NCI-H1436 treated with DMSO at 0.1 percent for 48 hours (cell line): ENCODE measurements at regions not wholly inside any gene's neighbourhood (a gene's known extent, or its start where the extent isn't known, plus 50 kb on each side); places are given as distances from the start of the nearest gene placed in this dataset.

ENCODE experiments used
- DNase-seq: peaks from one replicate; lab custom pipeline; 2025; lab: John Stamatoyannopoulos, UW

DNA sequence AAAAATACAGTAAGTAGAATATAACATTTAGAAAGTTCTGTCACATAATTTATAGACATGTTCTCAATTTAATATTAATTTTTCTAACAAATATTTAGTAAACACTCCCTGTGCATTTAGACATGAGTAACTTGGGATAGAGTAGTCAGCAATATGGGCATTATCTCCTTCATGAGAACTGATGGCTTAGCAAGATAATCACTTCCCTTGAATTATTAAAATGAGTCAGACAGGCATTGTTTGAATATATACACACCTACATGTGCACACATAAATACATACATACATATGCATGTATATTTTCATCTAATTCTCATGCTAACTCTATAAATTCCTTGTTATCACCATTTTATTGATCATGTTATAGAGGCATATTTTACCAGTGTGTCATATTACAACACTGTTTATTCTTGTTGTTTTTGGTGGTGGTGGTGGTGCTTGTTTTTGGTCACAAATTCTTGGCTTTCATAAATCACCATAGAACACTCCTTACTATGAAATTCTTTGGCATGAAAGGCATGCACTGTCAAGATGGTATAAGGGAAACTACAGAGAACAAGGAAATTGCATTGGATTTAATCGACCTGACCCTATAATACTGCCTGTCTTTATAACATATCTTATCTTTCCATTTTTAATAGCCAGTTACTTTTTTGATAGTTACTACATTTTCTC lies 434.5 kb upstream of the MANEA start:
- no peak for DNase-seq

DNA sequence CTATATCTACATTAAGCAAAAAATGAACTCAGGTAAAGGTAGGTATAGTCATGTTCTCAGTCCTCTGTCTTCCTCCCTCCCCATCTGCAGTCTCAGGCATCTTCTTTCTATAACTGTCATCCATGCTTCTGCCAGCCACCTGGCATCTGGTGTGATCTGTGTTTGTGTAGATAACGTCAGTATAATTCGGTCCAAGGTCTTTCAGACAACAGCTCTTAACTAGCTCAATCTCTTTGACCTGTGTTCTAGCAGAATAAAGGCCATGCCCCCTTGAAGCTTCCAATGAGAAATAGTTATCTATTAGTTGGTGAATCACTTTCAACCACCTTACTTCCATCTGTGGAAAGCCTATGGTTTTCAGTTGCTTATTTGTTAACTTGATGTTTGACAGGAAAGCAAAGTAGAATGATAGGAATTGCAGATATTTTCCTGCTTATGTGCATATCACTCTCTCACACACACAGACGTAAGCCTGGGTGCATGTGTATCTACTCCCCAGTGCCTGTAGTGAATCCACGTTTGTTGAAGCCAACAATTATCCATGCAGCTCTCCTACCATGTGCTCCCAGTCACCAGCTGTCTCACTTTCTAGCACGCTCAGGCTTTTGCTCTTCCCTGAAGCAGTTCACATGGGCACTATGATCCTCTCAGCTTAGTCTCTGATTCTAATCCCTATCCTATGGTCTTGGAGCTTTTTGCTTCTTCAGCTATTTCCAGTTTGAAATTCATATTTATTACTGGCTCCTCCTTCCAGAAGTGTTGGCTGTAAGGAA lies 433.7 kb upstream of the MANEA start:
- no peak for DNase-seq

DNA sequence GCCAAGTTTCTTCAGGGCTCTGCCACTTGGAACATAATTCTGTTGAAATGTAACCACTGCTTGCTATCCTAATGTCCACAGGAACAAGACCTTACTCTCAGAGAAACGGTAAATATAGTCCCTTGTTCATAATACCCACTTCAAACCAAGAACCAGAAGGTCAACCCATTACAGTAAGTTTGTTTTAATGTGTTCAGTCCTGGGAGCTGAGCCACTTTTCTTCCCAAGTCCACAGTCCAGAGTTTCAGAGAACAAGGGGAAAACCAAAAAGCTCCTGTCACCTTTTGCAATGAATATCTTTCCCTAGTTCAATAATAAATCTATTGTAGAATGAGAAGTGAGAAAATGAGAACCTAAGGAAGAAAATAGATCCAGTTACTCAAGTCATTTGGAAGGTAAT lies 431.9 kb upstream of the MANEA start:
- no peak for DNase-seq

GRCh38 chr6:95159557-95159956 lies 417.8 kb upstream of the MANEA start:
- DNase-seq, result no peak

- no peak for DNase-seq
These were observed 407.6 kb upstream of the MANEA start for GRCh38 chr6:95169775-95170174.

GRCh38 chr6:95175927-95176675 lies 401.2 kb upstream of the MANEA start:
- no peak for DNase-seq

- no peak for DNase-seq
These were observed 391.5 kb upstream of the MANEA start for GRCh38 chr6:95185874-95186273.

DNA sequence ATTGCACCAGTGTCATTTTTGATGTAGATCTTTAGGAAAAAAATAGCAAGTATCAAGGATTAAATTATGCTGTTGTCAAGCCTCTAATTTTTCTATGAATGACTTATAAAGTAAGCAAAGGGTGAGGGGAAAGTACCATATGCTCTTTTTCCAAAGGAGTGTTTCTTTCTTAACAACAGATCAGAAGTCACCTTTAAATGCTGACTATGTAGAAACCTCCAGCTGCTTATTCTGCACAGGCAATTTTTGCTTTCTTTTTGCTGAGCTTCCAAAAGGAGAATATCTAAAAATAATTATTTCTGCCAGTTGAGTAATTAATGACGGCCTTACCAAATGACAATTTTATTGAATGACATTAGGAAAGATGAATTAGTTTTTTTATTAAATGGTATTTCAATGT lies 390.6 kb upstream of the MANEA start:
- DNase-seq, result no peak

- DNase-seq, result no peak
These were observed 379.7 kb upstream of the MANEA start for GRCh38 chr6:95197590-95197989.

DNA sequence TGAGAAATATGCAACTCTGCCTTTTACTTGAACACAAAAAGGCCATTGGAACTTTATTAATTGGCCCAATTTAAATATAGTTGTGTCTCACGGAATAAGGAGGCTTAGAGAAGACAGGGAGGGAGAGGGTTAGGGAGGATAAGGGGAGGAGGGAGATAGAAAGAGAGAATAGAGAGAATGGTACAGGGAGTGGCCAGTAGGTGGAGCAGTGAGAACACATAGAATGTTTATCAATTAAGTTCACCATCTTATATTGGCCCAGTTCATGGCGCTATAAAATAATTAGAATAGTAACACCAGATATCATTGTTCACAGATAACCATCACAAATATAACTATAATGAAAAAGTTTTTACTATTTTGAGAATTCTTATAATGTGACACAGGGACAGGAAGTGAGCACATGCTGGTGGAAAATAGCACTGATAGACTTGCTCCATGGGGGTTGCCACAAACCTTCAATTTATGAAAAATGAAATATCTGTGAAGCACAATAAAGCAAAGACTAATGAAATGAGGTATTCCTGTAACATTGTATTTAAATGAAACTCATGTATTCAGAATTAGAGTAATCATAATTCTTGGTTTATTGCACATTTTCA lies 374.1 kb upstream of the MANEA start:
- no peak for DNase-seq

- no peak for DNase-seq
These were observed 373.2 kb upstream of the MANEA start for GRCh38 chr6:95204178-95204577.

DNA sequence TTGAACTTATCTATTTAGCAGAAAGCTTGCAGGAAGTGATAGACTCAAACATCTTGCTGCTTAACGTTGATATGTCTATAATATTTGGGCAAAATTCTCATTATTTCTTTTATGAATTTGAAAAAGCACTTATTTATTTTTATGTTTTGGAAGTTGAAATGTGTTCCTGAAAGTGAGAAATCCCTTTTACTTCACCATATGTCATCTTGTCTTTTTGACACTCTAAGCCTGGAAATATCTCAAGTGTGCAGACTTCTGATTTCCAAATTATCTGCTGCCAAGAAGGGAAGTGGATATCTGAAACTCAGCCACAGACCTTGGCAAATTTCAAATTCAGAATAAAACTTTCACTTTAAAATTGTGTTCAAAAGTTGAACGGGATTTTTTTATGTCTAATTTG lies 368.7 kb upstream of the MANEA start:
- no peak for DNase-seq

- DNase-seq, result no peak
These were observed 368.3 kb upstream of the MANEA start for GRCh38 chr6:95209074-95209473.

GRCh38 chr6:95216555-95216954 lies 360.8 kb upstream of the MANEA start:
- no peak for DNase-seq

- DNase-seq, result peak; percentile 28
These were observed 350.0 kb upstream of the MANEA start for GRCh38 chr6:95227351-95227750.

- no peak for DNase-seq
These were observed 348.7 kb upstream of the MANEA start for GRCh38 chr6:95228636-95229035.

GRCh38 chr6:95230071-95230740 lies 347.1 kb upstream of the MANEA start:
- no peak for DNase-seq

DNA sequence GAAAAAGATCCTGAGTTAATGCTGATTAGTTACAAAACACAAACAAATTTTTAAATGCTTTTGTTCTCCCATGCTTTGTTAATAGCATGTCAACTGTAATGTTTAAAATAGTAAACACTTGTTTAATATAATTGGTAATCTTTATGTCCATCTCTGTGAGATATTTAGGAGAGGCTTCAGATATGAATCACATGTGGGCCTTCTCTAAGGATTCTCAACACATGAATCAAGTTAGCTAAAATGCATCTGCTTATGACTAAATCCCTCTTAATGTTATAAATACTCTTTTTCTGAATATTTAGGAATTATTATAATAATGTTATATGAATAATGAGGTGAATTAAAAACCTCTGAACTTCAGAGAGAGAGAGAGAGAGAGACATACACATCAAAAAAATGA lies 345.9 kb upstream of the MANEA start:
- no peak for DNase-seq

DNA sequence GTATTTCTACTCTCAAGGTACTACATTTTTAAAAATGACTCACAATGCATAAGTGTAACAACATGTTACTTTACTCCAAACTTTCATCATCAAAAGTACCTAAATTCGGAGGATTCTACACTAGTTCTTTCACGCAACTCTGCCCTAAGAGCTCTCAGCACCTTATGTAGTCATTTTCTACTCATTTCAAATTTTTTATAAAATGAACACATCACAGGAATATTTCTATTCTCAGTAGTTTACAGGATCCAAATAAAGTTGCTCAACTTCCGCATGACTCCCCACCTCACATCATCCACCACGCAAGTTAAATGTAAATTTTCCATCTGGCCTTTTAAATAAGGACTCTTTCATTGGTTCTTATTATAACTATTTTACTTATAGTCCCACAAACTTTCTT lies 344.9 kb upstream of the MANEA start:
- no peak for DNase-seq

GRCh38 chr6:95233879-95234278 lies 343.5 kb upstream of the MANEA start:
- DNase-seq, result no peak

- no peak for DNase-seq
These were observed 336.8 kb upstream of the MANEA start for GRCh38 chr6:95240514-95240913.

DNA sequence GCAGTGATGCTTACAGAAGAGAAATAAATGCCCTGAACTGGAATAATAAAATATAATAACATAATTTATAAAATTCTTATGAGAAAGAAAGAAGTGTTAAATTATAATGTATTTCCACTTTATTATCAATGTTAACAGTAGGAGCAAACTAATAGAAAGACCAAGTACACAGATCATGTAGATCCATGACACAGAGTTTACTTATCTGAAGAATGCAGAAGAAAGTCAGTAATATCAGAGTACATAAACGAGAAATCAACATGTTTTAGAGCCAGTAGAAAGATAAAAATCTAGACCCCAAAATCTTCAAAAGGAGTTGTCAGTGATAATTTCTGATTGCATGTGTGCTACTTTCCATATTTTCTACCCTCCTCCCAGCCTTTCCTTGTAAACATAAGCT lies 334.8 kb upstream of the MANEA start:
- DNase-seq, result no peak
